HG02840 (cell line): ENCODE measurements at regions not wholly inside any gene's neighbourhood (a gene's known extent, or its start where the extent isn't known, plus 50 kb on each side); places are given as distances from the start of the nearest gene placed in this dataset.

Experiments
- ATAC-seq: cut with Tn5 transposase; IDR thresholded peaks from one replicate; pipeline ENCODE4 v1.9.1; 2021; ENCODE audit warnings: mild to moderate bottlenecking, moderate library complexity, moderate number of reproducible peaks; ENCODE audit not compliant: unreplicated experiment, low FRiP score

- no peak for ATAC-seq
These were observed 165.0 kb upstream of the TLE3 start for GRCh38 chr15:70262591-70263274.

DNA sequence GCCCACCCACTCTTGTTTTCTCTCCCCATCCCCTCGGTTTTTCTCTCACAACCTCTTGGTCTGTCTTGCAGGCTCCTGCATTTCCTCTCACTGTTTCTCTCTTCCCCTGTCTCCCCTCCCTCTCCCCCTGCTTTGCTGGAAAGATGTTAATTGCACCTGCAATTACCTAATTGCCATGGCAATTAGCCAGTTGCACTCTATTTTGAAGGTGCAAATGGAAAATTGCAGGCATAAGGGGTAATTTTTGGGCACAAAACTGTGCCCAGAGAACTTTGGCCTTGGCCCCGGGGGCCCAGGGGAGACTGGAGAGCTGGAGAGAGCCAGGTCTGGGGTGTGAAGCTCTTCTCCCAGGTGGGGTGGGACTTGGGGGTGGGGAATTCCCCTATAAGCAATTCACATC is 164.5 kb upstream of the TLE3 start:
- ATAC-seq: no peak

DNA sequence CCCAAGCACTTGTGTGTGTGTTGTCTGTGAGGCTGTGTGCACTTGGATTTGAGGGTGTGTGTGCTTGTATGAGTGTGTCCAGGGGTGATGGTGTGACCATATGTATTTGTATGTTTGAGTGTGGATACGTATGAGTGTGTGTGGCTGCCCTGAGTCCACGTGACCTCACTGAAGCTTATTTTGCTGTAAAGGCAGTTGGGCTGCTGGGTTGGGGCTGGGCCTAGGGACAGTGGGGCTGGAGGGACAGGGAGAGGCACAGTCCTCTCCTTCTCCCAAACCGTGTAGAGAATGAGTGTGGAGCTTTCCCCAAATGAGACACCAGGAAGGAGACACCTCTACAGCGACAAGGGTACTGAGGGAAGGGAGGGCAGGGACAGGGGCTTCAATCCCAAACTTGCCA is 163.4 kb upstream of the TLE3 start:
- ATAC-seq: no peak

DNA sequence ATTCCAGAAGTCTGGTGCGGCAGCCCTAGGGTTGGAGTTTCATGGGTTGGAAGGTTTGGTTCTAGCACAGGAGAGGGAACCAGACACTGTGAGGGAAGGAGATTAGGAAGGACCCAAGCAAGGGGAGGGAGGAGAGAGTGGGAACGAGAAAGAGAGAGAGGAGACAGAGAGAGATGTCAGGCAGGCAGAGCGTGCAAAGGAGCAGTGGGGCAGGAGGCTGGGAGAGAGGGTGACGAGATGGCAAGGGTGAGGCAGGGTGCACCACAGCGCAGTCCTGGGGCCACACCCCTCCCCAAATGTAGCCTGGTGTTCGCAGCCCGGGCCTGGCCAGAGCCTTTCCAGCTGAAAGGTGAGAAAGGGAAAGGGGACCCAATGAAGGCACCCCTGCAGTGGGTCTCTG is 162.9 kb upstream of the TLE3 start:
- no peak for ATAC-seq

DNA sequence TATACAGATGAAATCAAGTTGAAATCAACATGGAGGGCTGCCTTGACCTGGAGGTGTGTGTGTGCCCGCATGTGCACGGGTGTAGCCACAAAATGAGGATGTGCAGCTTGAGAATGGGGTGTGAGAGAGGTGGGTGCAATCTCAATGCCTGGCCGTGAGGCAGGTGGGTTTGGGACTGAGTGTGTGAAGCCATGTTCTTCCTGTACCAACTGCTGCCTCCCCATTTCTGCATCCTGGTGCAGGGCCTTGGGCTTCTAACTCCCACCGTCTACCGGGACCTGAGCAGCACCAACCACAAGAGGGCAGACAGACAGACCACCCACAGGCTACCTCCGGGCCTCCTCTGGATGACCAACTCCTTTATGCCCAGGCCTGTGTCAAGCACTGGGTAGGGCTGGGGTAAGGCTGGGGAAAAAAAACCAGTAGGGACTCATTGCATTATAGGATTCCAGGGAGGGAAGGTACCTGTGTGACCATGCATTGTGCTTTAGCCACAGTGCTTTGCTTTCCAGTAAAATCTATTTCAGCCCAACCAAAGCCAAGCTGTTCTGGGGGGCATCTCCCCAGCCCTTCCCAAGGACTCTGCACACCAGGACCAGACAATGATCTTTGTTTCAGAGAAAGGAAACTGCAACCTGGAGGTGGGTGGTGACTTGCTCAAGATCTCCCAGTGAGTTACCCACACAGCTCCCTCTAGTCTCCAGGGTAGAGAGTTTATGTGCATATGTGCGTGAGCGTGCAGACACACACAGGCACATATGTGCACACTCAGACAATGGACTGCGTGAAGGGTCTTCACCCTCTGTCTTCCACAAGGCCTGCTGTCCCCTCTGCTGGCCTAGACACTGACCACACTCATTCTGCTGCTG is 162.2 kb upstream of the TLE3 start:
- no peak for ATAC-seq

GRCh38 chr15:70259028-70259424 is 161.3 kb upstream of the TLE3 start:
- no peak for ATAC-seq

GRCh38 chr15:70258369-70259027 is 160.8 kb upstream of the TLE3 start:
- ATAC-seq: no peak

GRCh38 chr15:70257573-70258248 is 160.0 kb upstream of the TLE3 start:
- no peak for ATAC-seq

GRCh38 chr15:70257047-70257446 is 159.3 kb upstream of the TLE3 start:
- no peak for ATAC-seq

GRCh38 chr15:70254311-70254869 is 156.7 kb upstream of the TLE3 start:
- no peak for ATAC-seq

DNA sequence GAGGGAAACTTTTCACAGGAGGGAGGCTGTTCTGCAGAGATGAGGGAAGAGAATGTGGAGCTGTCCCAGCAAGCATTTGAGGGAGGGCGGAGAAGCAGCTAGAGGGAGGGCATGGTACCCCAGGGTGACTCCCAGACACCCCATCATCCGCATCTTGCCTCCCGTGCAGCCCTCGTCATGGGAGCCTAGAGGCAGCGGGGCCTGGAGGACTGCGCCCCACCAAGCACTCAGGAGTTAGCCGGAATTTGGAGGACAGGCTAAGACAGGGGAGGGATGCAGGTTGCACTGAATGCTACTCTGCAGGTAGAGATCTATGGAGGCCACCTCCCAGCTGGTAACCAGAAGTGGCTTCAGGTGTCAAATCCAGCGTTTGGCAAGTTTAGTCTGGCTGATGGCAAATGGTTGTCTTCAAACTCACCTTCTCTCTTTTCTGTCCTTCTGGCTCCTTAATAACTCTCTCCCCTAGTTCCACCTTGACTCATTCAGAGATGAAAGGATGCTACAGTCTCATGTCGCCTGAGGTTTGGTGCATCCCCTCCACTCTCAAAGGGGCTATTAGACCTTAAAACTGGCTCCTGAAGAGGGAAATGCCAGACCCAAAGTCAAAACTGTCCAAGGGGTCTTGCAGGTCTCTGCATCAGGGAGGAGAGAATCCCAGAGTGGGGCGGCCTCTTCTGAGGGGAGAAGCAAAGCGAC is 155.9 kb upstream of the TLE3 start:
- ATAC-seq: no peak

DNA sequence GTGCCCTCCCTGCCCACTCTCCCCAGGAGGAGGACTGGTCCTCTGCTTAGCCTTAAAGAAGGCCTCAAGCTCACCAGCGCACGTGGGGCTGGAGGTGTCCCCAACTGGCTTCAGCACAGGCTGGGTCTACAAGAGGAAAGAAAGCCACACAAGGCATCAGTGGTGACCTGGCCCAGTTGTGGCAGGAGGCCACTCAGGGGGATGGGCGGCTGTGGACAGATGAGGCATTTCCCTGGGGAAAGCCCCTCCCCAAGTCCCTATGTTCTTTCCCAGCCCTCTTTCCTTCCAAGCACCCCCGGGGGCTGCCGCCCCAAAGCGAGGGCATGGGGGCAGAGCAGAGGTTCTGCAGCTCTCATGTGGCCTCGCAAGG is 155.2 kb upstream of the TLE3 start:
- ATAC-seq: no peak

DNA sequence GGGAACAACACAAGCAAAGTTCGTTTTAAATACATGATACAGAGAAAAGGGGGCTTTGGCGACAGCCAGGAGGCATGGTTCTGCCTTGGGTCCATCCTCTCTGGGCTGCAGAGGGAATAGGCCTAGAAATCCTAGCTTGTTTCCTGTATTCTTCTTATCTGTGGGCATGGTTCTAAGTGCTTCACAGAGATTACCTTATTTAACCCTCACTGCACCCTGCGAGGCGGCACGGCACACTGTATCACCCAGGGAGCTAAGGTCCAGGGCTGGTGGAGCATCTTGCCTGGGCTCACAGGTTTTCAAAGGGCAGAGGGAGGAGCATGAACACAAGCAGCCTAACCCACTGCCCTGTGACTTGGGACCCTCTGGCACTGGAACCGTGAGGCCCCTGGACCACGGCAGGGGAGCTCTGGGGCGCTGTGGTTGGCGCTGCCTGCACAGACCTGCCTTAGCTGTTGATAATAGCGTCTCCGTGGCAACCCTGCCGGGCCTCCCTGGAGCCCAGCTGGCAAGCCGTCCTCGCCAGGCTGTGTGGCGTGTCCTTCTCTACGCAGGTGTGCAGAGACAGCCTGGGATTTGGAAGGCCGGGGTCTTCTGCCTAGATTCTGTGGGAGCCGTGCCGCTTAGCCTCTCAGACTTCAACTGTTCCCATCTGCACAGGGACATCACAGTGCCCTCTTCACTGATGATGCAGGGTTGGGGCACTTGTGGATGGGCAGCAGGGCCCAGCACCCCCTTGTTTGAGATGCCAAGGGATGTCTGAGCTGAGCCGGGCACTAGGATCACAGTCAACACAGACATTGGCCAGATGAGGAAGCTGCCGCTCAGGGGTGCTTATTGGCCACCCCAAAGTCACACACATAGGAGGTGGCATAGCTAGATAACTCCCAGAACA is 154.6 kb upstream of the TLE3 start:
- no peak for ATAC-seq

- ATAC-seq: no peak
These were observed 153.7 kb upstream of the TLE3 start for GRCh38 chr15:70251246-70251990.

DNA sequence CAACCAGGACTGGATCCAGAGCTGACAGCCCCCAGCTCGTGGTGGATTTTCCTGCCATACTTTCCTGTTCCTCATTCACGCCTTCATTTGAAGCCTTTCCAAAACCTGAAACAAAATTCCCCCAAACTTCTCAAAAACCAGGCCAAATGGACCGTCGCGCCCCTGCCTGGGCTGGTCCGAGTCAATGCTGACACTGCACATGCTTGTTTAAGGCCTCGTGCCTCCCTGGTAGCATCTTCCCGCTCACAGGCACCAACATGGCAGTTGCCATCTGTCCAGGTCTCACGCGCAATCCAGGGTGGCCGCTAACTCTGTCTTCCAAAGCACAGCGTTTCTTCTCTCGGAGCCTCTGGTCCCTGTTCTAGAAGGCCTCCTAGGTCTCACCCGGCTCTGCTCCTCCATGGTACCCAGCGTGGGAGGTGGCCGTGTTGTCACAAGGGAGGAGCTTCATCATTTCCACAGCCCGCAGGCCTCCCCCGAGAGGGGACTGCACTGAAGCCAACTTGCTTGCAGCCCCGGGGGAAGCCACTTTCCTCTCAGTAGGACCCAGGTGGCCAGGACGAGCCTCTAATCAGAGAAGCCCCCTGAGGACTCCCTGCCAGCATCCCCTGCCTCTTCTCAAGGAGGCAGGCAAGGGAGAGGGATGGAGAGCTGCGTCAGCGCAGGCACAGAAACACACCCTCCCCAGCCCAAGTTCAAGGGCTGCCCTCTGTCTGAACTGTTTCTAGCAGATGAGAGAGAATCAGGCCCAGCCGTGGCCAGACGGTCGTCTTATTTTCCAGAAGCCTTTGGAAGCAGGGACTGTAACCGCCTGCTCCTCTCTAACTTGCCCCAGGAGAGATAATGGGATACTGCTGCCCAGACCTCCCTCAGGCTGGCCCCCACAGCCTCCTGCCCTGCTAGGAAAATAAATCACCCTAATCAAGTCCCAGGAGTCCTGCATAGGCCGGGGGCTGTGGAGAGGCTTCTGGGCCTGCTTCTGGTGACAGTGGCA is 152.8 kb upstream of the TLE3 start:
- no peak for ATAC-seq

DNA sequence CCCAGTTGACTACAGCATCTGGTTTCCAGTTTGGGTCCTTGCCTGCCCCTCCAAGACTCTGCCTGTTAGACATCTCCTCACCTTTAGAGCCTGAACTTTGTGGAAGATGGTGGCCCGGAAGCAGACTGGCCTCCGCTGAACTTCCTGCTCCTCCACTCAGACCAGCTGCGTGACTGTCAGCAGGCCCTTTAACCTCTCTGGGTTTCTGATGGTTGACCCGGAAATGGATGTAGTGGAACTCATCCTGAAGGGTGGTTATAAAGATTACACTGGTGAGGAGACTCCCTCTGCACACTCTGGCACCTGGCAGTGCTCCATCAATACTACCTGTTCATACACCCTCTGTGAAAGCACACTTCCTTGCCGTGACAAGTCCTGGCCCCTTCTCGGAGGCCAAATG is 151.9 kb upstream of the TLE3 start:
- no peak for ATAC-seq
